Keratinocyte (primary cell): ENCODE measurements at regions not wholly inside any gene's neighbourhood (a gene's known extent, or its start where the extent isn't known, plus 50 kb on each side); places are given as distances from the start of the nearest gene placed in this dataset.

Source experiments
- EZH2 ChIP-seq: IDR thresholded peaks from one replicate; pipeline ENCODE4 v1.6.1; 2012; ENCODE audit warnings: inconsistent platforms, mild to moderate bottlenecking, low read length, moderate library complexity
- TF ChIP-seq, protein P1 (sequence below), 3 experiments: IDR thresholded peaks in 1 of 3; conservative IDR thresholded peaks in 1 of 3; optimal IDR thresholded peaks in 1 of 3; 2 replicates in 2 of 3; 3 replicates in 1 of 3; pipeline versions ENCODE3 to v1.5.1; 2011; ENCODE audit warnings: low read length in 3 of 3, mild to moderate bottlenecking in 3 of 3, moderate library complexity in 2 of 3, control low read depth in 1 of 3, inconsistent platforms in 1 of 3; ENCODE audit not compliant: insufficient read depth in 2 of 3; ENCODE audit errors: extremely low read depth in 1 of 3

DNA sequence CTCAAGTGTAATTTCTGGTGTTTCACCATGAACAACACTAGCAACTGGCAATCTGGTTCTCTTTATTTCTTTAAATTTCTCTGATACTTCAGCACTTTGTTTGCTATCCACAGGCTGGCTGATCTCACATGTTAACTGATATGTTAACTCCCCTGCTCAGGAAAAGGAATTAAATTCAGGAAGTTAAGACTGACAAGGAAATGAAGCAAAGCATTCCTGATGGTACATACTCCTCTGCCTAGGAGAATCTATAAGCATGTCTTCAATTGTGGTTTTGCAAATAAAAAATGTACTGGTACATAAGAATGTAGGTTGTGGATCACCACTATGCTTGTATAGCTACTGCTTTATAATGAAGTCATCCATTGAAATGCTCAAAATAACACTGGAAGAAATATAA lies 1119.2 kb upstream of the INTU start:
- TF ChIP-seq, protein P1, sequence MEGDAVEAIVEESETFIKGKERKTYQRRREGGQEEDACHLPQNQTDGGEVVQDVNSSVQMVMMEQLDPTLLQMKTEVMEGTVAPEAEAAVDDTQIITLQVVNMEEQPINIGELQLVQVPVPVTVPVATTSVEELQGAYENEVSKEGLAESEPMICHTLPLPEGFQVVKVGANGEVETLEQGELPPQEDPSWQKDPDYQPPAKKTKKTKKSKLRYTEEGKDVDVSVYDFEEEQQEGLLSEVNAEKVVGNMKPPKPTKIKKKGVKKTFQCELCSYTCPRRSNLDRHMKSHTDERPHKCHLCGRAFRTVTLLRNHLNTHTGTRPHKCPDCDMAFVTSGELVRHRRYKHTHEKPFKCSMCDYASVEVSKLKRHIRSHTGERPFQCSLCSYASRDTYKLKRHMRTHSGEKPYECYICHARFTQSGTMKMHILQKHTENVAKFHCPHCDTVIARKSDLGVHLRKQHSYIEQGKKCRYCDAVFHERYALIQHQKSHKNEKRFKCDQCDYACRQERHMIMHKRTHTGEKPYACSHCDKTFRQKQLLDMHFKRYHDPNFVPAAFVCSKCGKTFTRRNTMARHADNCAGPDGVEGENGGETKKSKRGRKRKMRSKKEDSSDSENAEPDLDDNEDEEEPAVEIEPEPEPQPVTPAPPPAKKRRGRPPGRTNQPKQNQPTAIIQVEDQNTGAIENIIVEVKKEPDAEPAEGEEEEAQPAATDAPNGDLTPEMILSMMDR (optimal IDR thresholded peaks at IDR 0.05 in 1 of 3, IDR thresholded peaks at IDR 0.05 in 1 of 3, conservative IDR thresholded peaks at IDR 0.05 in 1 of 3; ENCODE audit: extremely low read depth in 1 of 3, insufficient read depth in 2 of 3, low read length in 3 of 3) = no peak
- TF ChIP-seq EZH2 = no peak
